Keratinocyte (primary cell): ENCODE measurements at regions not wholly inside any gene's neighbourhood (a gene's known extent, or its start where the extent isn't known, plus 50 kb on each side); places are given as distances from the start of the nearest gene placed in this dataset.

ENCODE experiments used
- DNase-seq: peaks from one replicate; pipeline ENCODE4 v3.0.0-alpha.2; 2011; ENCODE audit warnings: low read depth, missing footprints, low spot score
- FAIRE-seq: peaks from 2 replicates; lab custom pipeline; 2011; peaks lifted over from hg19 to GRCh38; lab: Jason Lieb, UNC
- H2AFZ ChIP-seq: 2 replicates; pipeline ENCODE4 v1.6.0; 2012; ENCODE audit warnings: low read length, control low read depth, inconsistent platforms; ENCODE audit not compliant: control insufficient read depth
- H3K27ac ChIP-seq: 2 replicates; pipeline ENCODE4 v1.5.1; 2011; ENCODE audit warnings: low read length; ENCODE audit not compliant: control insufficient read depth, insufficient read depth
- H3K27me3 ChIP-seq: 3 replicates; pipeline ENCODE4 v1.6.0; 2011; ENCODE audit warnings: low read length; ENCODE audit not compliant: control insufficient read depth, insufficient read depth; ENCODE audit errors: extremely low read depth
- H3K36me3 ChIP-seq, 2 experiments: 2 replicates in 1 of 2; 3 replicates in 1 of 2; pipeline ENCODE4 v1.5.1; 2011; ENCODE audit warnings: low read length in 2 of 2, mild to moderate bottlenecking in 1 of 2; ENCODE audit not compliant: control insufficient read depth in 2 of 2, insufficient read depth in 2 of 2; ENCODE audit errors: extremely low read depth in 1 of 2
- H3K4me1 ChIP-seq: 3 replicates; pipeline ENCODE4 v1.5.1; 2011; ENCODE audit warnings: low read length; ENCODE audit not compliant: control insufficient read depth, insufficient read depth; ENCODE audit errors: extremely low read depth
- H3K4me2 ChIP-seq: 3 replicates; pipeline ENCODE4 v1.6.0; 2011; ENCODE audit warnings: low read depth, low read length; ENCODE audit not compliant: control insufficient read depth, insufficient read depth; ENCODE audit errors: extremely low read depth
- H3K4me3 ChIP-seq, 3 experiments: fragments of 200-600 bp in 1 of 3; sonication (generic) in 1 of 3; 2 replicates in 2 of 3; 3 replicates in 1 of 3; pipeline ENCODE4 v1.5.1; 2011 to 2016; ENCODE audit warnings: low read length in 3 of 3, mild to moderate bottlenecking in 3 of 3, control low read depth in 2 of 3, inconsistent platforms in 1 of 3, low read depth in 1 of 3, mixed read lengths in 1 of 3, mixed run types in 1 of 3, moderate library complexity in 1 of 3; ENCODE audit not compliant: control insufficient read depth in 2 of 3, insufficient read depth in 2 of 3; ENCODE audit errors: extremely low read depth in 1 of 3
- H3K79me2 ChIP-seq: 2 replicates; pipeline ENCODE4 v1.6.0; 2012; ENCODE audit warnings: low read length; ENCODE audit not compliant: control insufficient read depth, insufficient read depth
- H3K9ac ChIP-seq: 3 replicates; pipeline ENCODE4 v1.6.0; 2011; ENCODE audit warnings: low read length; ENCODE audit not compliant: control insufficient read depth, insufficient read depth; ENCODE audit errors: extremely low read depth
- H3K9me1 ChIP-seq: 3 replicates; pipeline ENCODE4 v1.6.0; 2011; ENCODE audit warnings: low read length; ENCODE audit not compliant: control insufficient read depth, insufficient read depth; ENCODE audit errors: extremely low read depth
- H3K9me3 ChIP-seq: 2 replicates; pipeline ENCODE4 v1.5.1; 2012; ENCODE audit warnings: low read depth, low read length; ENCODE audit not compliant: control insufficient read depth
- H4K20me1 ChIP-seq: 3 replicates; pipeline ENCODE4 v1.6.0; 2011; ENCODE audit warnings: low read length; ENCODE audit not compliant: control insufficient read depth, insufficient read depth; ENCODE audit errors: extremely low read depth
- EZH2 ChIP-seq: IDR thresholded peaks from one replicate; pipeline ENCODE4 v1.6.1; 2012; ENCODE audit warnings: inconsistent platforms, mild to moderate bottlenecking, low read length, moderate library complexity
- dilution Hi-C: fragments of 300-500 bp; cut with MboI; formaldehyde crosslinking; loops from one replicate; pipeline ENCODE4 v1.7.0; 2020; ENCODE audit warnings: low sequenced_read_pairs; ENCODE audit not compliant: extremely low pct_ligation_motif_present
- TF ChIP-seq, protein P1 (sequence below), 3 experiments: IDR thresholded peaks in 1 of 3; conservative IDR thresholded peaks in 1 of 3; optimal IDR thresholded peaks in 1 of 3; 2 replicates in 2 of 3; 3 replicates in 1 of 3; pipeline versions ENCODE3 to v1.5.1; 2011; ENCODE audit warnings: low read length in 3 of 3, mild to moderate bottlenecking in 3 of 3, moderate library complexity in 2 of 3, control low read depth in 1 of 3, inconsistent platforms in 1 of 3; ENCODE audit not compliant: insufficient read depth in 2 of 3; ENCODE audit errors: extremely low read depth in 1 of 3

DNA sequence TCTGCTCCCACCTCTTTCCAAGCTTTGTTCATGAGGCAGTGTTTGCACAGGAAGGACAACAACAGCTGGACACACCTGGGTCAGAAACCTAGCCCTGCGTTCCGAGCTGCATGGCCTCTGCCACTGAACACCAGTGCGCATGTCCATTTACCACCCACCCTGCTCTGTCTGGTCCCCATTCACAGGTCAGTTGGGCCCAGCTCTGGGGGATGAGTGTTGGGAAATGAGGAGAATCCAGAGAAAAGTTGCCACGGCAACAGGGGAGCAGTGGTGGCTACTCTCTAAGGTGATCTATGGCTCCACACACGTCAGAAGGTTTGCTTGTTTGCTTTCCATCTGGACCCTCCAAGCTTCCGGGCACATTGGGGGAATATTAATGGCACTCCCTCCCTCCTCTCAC, 70.4 kb upstream of the ASIC2 start:
- H3K4me1 ChIP-seq = no peaks in the 10 kb centered on the region
- H4K20me1 ChIP-seq = no peaks in the 10 kb centered on the region
- no peak overlapping the region for H3K9ac ChIP-seq
- no peaks in the 10 kb centered on the region for H3K79me2 ChIP-seq
- dilution Hi-C loops = no loop called here
- H3K36me3 ChIP-seq = no peaks in the 10 kb centered on the region
- H3K9me1 ChIP-seq = no peaks in the 10 kb centered on the region
- FAIRE-seq = no peak
- TF ChIP-seq, protein P1, sequence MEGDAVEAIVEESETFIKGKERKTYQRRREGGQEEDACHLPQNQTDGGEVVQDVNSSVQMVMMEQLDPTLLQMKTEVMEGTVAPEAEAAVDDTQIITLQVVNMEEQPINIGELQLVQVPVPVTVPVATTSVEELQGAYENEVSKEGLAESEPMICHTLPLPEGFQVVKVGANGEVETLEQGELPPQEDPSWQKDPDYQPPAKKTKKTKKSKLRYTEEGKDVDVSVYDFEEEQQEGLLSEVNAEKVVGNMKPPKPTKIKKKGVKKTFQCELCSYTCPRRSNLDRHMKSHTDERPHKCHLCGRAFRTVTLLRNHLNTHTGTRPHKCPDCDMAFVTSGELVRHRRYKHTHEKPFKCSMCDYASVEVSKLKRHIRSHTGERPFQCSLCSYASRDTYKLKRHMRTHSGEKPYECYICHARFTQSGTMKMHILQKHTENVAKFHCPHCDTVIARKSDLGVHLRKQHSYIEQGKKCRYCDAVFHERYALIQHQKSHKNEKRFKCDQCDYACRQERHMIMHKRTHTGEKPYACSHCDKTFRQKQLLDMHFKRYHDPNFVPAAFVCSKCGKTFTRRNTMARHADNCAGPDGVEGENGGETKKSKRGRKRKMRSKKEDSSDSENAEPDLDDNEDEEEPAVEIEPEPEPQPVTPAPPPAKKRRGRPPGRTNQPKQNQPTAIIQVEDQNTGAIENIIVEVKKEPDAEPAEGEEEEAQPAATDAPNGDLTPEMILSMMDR (optimal IDR thresholded peaks at IDR 0.05 in 1 of 3, IDR thresholded peaks at IDR 0.05 in 1 of 3, conservative IDR thresholded peaks at IDR 0.05 in 1 of 3; ENCODE audit: extremely low read depth in 1 of 3, insufficient read depth in 2 of 3, low read length in 3 of 3) = no peak
- no peak for TF ChIP-seq EZH2
- H3K4me3 ChIP-seq = no peak overlapping the region
- H3K4me2 ChIP-seq = no peak overlapping the region
- H3K9me3 ChIP-seq = no peaks in the 10 kb centered on the region
- no peak overlapping the region for H2AFZ ChIP-seq
- H3K27ac ChIP-seq = no peak overlapping the region
- DNase-seq = no peak
- H3K27me3 ChIP-seq = no peaks in the 10 kb centered on the region

DNA sequence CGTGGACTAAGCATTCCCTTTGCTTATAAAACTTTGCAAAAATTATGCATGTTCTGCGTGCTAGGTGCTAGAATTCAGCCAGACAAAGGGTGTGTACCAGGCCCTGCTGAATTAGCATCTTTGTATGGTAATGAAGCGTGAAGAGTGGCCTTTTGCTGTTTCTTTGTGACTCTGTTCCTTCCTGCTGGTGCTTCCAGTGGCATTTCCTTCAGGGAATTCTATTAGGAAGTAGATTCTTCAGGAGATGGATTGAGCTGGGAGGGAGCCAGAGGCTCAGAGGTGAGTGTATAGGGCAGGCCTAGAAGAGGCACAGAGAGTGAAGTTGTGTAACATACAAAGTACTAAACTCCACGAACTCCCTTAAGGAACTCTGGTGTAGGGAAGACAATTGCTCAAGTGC, 73.9 kb upstream of the ASIC2 start:
- dilution Hi-C loops = no loop called here
- DNase-seq (no peak), FAIRE-seq (no peak)

More for the DNA sequence above, 73.9 kb upstream of the ASIC2 start:
- no peak overlapping the region for H2AFZ ChIP-seq
- H3K4me1 ChIP-seq = no peaks in the 10 kb centered on the region
- H3K27me3 ChIP-seq = no peaks in the 10 kb centered on the region
- no peak overlapping the region for H3K4me3 ChIP-seq
- no peaks in the 10 kb centered on the region for H3K79me2 ChIP-seq
- H3K9me1 ChIP-seq = no peaks in the 10 kb centered on the region
- no peak overlapping the region for H3K4me2 ChIP-seq
- no peak for TF ChIP-seq EZH2
- TF ChIP-seq, protein P1 (optimal IDR thresholded peaks at IDR 0.05 in 1 of 3, IDR thresholded peaks at IDR 0.05 in 1 of 3, conservative IDR thresholded peaks at IDR 0.05 in 1 of 3; ENCODE audit: extremely low read depth in 1 of 3, insufficient read depth in 2 of 3, low read length in 3 of 3) = no peak
- H3K36me3 ChIP-seq = no peaks in the 10 kb centered on the region
- H3K9ac ChIP-seq = no peak overlapping the region
- H3K27ac ChIP-seq = no peak overlapping the region
- no peaks in the 10 kb centered on the region for H4K20me1 ChIP-seq
- no peaks in the 10 kb centered on the region for H3K9me3 ChIP-seq
